BE2C (cell line): ENCODE measurements at regions not wholly inside any gene's neighbourhood (a gene's known extent, or its start where the extent isn't known, plus 50 kb on each side); places are given as distances from the start of the nearest gene placed in this dataset.
"Not testable (repeated sequence)": the region's sequence is repeated elsewhere in the genome, so short reads cannot be mapped to it uniquely, and the experiment has no call there.

Source experiments
- DNase-seq: peaks from one replicate; pipeline ENCODE4 v3.0.0-alpha.2; 2020
- H3K27me3 ChIP-seq: fragments of 250-450 bp; sonication (Bioruptor Pico); 2 replicates; pipeline ENCODE4 v1.5.1; 2020; ENCODE audit warnings: mild to moderate bottlenecking
- H3K36me3 ChIP-seq: fragments of 250-450 bp; sonication (Bioruptor Pico); 2 replicates; pipeline ENCODE4 v1.5.1; 2020; ENCODE audit warnings: mild to moderate bottlenecking
- H3K4me1 ChIP-seq: fragments of 250-450 bp; sonication (Bioruptor Pico); 2 replicates; pipeline ENCODE4 v1.5.1; 2020
- H3K4me3 ChIP-seq: 2 replicates; pipeline ENCODE4 v1.5.1; 2011; ENCODE audit warnings: low read depth, low read length
- H3K9me3 ChIP-seq: fragments of 250-450 bp; sonication (Bioruptor Pico); 2 replicates; pipeline ENCODE4 v1.5.1; 2020
- CTCF ChIP-seq: IDR thresholded peaks from 2 replicates; pipeline ENCODE4 v1.5.1; 2012; ENCODE audit warnings: mild to moderate bottlenecking, low read depth, low read length

- no peak for DNase-seq
- TF ChIP-seq CTCF = no peak
- Histone ChIP-seq H3K36me3 (no peaks in the 10 kb centered on the region), H3K4me3 (no peak overlapping the region), H3K9me3 (no peaks in the 10 kb centered on the region), H3K27me3 (no peaks in the 10 kb centered on the region), H3K4me1 (no peaks in the 10 kb centered on the region)
Observed at GRCh38 chr14:97143456-97143855, 346.3 kb downstream of the VRK1 start.

DNA sequence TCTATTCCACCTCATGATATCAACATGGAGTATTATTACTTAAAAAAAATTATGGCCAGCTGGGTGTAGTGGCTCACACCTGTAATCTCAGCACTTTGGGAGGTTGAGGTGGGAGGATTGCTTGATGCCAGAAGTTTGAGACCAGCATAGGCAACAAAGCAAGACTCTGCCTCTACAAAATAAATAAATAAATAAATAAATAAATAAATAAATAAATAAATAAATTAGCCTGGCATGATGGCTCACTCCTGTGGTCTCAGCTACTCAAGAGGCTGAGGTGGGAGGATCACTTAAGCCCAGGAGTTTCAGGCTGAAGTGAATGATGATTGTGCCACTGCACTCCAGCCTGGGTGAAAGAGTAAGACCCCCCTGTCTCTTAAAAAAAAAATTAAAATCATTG is 350.8 kb downstream of the VRK1 start:
- not testable (repeated sequence) for DNase-seq, H3K27me3 ChIP-seq, H3K4me3 ChIP-seq, H3K4me1 ChIP-seq, H3K36me3 ChIP-seq, H3K9me3 ChIP-seq

DNA sequence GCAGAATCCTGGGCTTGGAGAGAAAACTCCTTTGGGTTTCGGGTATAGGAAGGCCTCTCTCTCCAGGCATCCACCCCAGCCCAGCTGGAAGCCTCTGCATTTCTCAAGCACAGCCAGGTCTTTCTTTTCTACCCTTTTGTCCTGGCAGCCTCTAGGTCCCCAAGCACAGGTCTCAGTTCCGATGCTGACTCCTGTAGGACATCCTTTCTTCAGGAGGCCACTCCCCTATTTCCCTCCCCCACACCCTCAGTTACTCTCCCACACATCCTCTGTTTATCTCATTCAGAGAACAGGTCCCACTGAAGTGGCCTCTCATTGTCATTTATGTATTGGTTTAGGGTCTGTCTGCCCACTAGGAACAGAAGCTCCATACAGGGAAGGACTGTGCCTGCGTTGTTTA is 352.6 kb downstream of the VRK1 start:
- no peaks in the 10 kb centered on the region for H3K4me1 ChIP-seq
- H3K4me3 ChIP-seq = no peak overlapping the region
- no peak for DNase-seq
- H3K27me3 ChIP-seq = no peaks in the 10 kb centered on the region
- no peak for TF ChIP-seq CTCF
- H3K9me3 ChIP-seq = no peaks in the 10 kb centered on the region
- H3K36me3 ChIP-seq = no peaks in the 10 kb centered on the region

DNA sequence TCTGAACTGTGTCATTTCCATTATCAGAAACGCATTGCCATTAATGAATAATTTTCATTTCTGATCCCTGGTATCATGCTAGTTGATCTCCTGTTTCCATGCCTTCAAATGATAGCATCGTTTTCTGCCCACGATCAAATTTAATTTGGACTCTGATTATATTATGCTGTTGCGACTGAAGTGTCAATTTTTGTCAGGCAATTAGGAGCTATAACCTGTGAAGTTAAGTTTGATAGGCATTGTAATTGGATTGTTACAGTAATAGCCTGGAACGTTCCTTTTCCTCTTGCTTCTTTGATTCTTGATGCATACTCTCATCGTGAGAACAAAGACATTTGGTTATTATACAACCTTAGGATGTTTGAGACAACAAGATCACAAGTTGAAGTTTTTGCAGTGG is 356.3 kb downstream of the VRK1 start:
- no peaks in the 10 kb centered on the region for H3K27me3 ChIP-seq
- no peaks in the 10 kb centered on the region for H3K9me3 ChIP-seq
- H3K4me1 ChIP-seq = no peaks in the 10 kb centered on the region
- no peak for DNase-seq
- no peak for TF ChIP-seq CTCF
- H3K4me3 ChIP-seq = no peak overlapping the region
- H3K36me3 ChIP-seq = no peaks in the 10 kb centered on the region

DNA sequence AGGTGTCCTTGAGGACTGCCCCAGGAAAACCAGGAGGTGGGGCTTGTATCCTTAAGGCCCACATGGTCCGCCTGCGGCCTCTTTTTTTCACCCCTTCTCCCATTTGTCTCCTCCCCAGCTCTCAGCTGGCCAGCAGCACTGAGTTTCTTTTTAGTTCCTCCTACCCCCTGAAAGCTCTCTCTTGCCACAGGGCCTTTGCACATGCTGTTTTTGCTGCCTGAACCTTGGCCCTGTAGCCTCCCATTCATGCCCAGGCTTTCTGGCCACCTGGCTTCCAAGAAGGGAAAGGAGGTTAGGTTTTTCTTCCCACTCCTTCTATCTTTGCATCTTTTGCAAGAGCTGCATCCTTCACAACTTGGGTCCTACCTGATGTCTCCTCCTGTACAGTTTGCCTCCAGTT is 358.1 kb downstream of the VRK1 start:
- Histone ChIP-seq H3K9me3 (no peaks in the 10 kb centered on the region), H3K4me3 (no peak overlapping the region), H3K36me3 (no peaks in the 10 kb centered on the region), H3K4me1 (no peaks in the 10 kb centered on the region), H3K27me3 (no peaks in the 10 kb centered on the region)
- TF ChIP-seq CTCF = no peak
- DNase-seq = no peak

GRCh38 chr14:97155814-97156213 is 358.6 kb downstream of the VRK1 start:
- no peaks in the 10 kb centered on the region for H3K9me3 ChIP-seq
- H3K27me3 ChIP-seq = no peaks in the 10 kb centered on the region
- no peaks in the 10 kb centered on the region for H3K36me3 ChIP-seq
- no peaks in the 10 kb centered on the region for H3K4me1 ChIP-seq
- no peak overlapping the region for H3K4me3 ChIP-seq
- no peak for TF ChIP-seq CTCF
- DNase-seq = no peak

DNA sequence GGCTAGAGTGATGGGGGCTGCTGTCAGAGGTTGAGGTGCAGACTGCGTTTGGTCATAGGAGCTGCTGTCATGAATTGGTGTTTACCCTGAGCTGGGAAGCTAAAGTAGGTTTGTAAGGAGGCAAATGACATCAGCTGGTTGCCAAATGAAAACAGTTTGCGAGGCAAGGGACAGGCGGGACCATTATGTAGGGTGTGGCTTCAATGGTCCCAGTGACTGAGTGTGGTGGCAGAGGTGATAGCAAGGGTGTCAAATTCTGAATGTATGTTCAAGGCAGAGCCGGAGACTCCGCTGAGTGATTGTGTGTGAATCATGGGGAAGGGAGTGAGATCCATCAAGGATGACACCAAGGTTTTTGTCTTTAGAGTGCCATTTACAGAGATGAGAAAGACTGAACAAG is 359.5 kb downstream of the VRK1 start:
- H3K4me3 ChIP-seq = no peak overlapping the region
- H3K9me3 ChIP-seq = no peaks in the 10 kb centered on the region
- no peak for TF ChIP-seq CTCF
- H3K27me3 ChIP-seq = no peaks in the 10 kb centered on the region
- no peaks in the 10 kb centered on the region for H3K4me1 ChIP-seq
- no peaks in the 10 kb centered on the region for H3K36me3 ChIP-seq
- no peak for DNase-seq
